ENCODE measurements at regions not wholly inside any gene's neighbourhood (a gene's known extent, or its start where the extent isn't known, plus 50 kb on each side); places are given as distances from the start of the nearest gene placed in this dataset.

- DNase-seq (ENCODE audit: low spot score): no peak
- TF ChIP-seq CTCF (IDR thresholded peaks at IDR 0.05; ENCODE audit: extremely low read depth, missing control alignments): no peak
Observed at GRCh38 chr2:81097361-81097760, 792.8 kb upstream of the LRRTM1 start.

GRCh38 chr2:81093031-81093430, 788.5 kb upstream of the LRRTM1 start:
- DNase-seq (ENCODE audit: low spot score): no peak
- TF ChIP-seq CTCF (IDR thresholded peaks at IDR 0.05; ENCODE audit: extremely low read depth, missing control alignments): no peak

GRCh38 chr2:81087646-81088045, 783.1 kb upstream of the LRRTM1 start:
- no peak for TF ChIP-seq CTCF (IDR thresholded peaks at IDR 0.05; ENCODE audit: extremely low read depth, missing control alignments)
- no peak for DNase-seq (ENCODE audit: low spot score)

- no peak for DNase-seq (ENCODE audit: low spot score)
- TF ChIP-seq CTCF (IDR thresholded peaks at IDR 0.05; ENCODE audit: extremely low read depth, missing control alignments): no peak
Observed at GRCh38 chr2:81084101-81084500, 779.5 kb upstream of the LRRTM1 start.

- no peak for TF ChIP-seq CTCF (IDR thresholded peaks at IDR 0.05; ENCODE audit: extremely low read depth, missing control alignments)
- no peak for DNase-seq (ENCODE audit: low spot score)
Observed at GRCh38 chr2:81078631-81079030, 774.1 kb upstream of the LRRTM1 start.

GRCh38 chr2:81078102-81078501, 773.5 kb upstream of the LRRTM1 start:
- no peak for DNase-seq (ENCODE audit: low spot score)
- TF ChIP-seq CTCF (IDR thresholded peaks at IDR 0.05; ENCODE audit: extremely low read depth, missing control alignments): no peak

GRCh38 chr2:81077396-81077795, 772.8 kb upstream of the LRRTM1 start:
- TF ChIP-seq CTCF (IDR thresholded peaks at IDR 0.05; ENCODE audit: extremely low read depth, missing control alignments): no peak
- DNase-seq (ENCODE audit: low spot score): no peak

All from GM20000 (cell line).